CD4-positive, alpha-beta T cell (primary cell): ENCODE measurements at regions not wholly inside any gene's neighbourhood (a gene's known extent, or its start where the extent isn't known, plus 50 kb on each side); places are given as distances from the start of the nearest gene placed in this dataset.

Source experiments
- ATAC-seq: fragments of 200-7000 bp; cut with Tn5 transposase; one replicate; pipeline ENCODE4 v1.10.0; 2022; ENCODE audit warnings: mild to moderate bottlenecking; ENCODE audit not compliant: poor library complexity
- CTCF ChIA-PET: fragments of 350-600 bp; sonication (Branson Sonifier 250); formaldehyde crosslinking; loops from one replicate; lab custom pipeline; 2021; ENCODE audit warnings: antibody characterized with exemption, inconsistent platforms; lab: Charles Lee
- POLR2A ChIA-PET: fragments of 350-600 bp; sonication (Branson Sonifier 250); formaldehyde crosslinking; loops from one replicate; lab custom pipeline; 2021; ENCODE audit warnings: antibody characterized with exemption, inconsistent platforms; lab: Charles Lee
- DNase-seq, 14 experiments: peaks; one replicate each; pipeline ENCODE4 v3.0.0-alpha.2; 2013 to 2020; ENCODE audit warnings: mixed read lengths in 2 of 14
- H3K27ac ChIP-seq, 2 donors: one replicate each; pipeline versions ENCODE4 v1.5.1 to v1.7.0; 2013; ENCODE audit warnings: low read length in 2 of 2, low read depth in 1 of 2, mild to moderate bottlenecking in 1 of 2
- H3K27me3 ChIP-seq, 2 experiments: 1 replicate in 1 of 2; 2 replicates in 1 of 2; pipeline versions ENCODE4 v1.6.1 to v1.7.0; 2013; ENCODE audit warnings: low read length in 2 of 2, control low read depth in 1 of 2, mild to moderate bottlenecking in 1 of 2, moderate library complexity in 1 of 2; ENCODE audit not compliant: insufficient read depth in 2 of 2, control insufficient read depth in 1 of 2
- H3K36me3 ChIP-seq: one replicate; pipeline ENCODE4 v1.6.1; 2013; ENCODE audit warnings: low read length, control low read depth; ENCODE audit not compliant: insufficient read depth
- H3K4me1 ChIP-seq: one replicate; pipeline ENCODE4 v1.6.1; 2013; ENCODE audit warnings: low read length, control low read depth; ENCODE audit not compliant: insufficient read depth
- H3K4me3 ChIP-seq: one replicate; pipeline ENCODE4 v1.5.1; 2013; ENCODE audit warnings: mild to moderate bottlenecking, low read length, moderate library complexity
- H3K9me3 ChIP-seq, 2 experiments: 1 replicate in 1 of 2; 2 replicates in 1 of 2; pipeline versions ENCODE4 v1.6.1 to v1.7.0; 2013; ENCODE audit warnings: low read length in 2 of 2, mild to moderate bottlenecking in 2 of 2, control low read depth in 1 of 2, moderate library complexity in 1 of 2; ENCODE audit not compliant: control insufficient read depth in 1 of 2, insufficient read depth in 1 of 2
- H3K27ac Mint-ChIP-seq: one replicate; pipeline ENCODE4 v1.8.0; 2020; ENCODE audit warnings: mixed read lengths
- H3K27me3 Mint-ChIP-seq: one replicate; pipeline ENCODE4 v1.8.0; 2021; ENCODE audit warnings: mixed read lengths
- H3K36me3 Mint-ChIP-seq: one replicate; pipeline ENCODE4 v1.8.0; 2021; ENCODE audit warnings: low read depth, mixed read lengths
- H3K4me1 Mint-ChIP-seq: one replicate; pipeline ENCODE4 v1.8.0; 2021; ENCODE audit warnings: low read depth, mixed read lengths
- H3K4me3 Mint-ChIP-seq: one replicate; pipeline ENCODE4 v1.8.0; 2020; ENCODE audit warnings: mild to moderate bottlenecking, mixed read lengths
- H3K9me3 Mint-ChIP-seq: one replicate; pipeline ENCODE4 v1.8.0; 2020; ENCODE audit warnings: mixed read lengths
- intact Hi-C, 2 experiments: fragments of 100-400 bp; cut with DNase I in 1 of 2; cut with micrococcal nuclease in 1 of 2; formaldehyde crosslinking; loops; one replicate each; pipeline versions ENCODE4 v1.15.1 to v1.9.0; 2023 to 2025; cut with DNase I, micrococcal nuclease
- TF ChIP-seq, protein P1 (sequence below): fragments of 200-600 bp; IDR thresholded peaks from one replicate; pipeline ENCODE4 v1.8.0; 2022; ENCODE audit warnings: antibody characterized with exemption, mild to moderate bottlenecking

DNA sequence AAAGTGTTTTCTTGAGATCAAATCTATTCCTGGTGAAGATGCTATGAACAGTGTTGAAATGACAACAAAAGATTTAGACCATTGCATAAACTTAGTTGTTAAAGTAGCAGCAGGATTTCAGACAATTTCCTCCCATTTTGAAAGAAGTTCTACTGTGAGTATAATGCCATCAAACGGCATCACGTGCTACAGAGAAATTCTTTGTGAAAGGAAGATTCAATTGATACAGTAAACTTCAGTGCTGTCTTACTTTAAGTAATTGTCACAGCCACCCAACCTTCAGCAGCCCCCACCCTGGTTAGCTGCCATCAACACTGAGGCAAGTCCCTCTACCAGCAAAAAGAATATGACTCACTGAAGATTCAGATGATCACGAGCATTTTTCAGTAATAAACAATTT lies 115.2 kb downstream of the TES start:
- no peaks in the 10 kb centered on the region for H3K4me1 ChIP-seq
- no peaks in the 10 kb centered on the region for H3K36me3 ChIP-seq
- no peaks in the 10 kb centered on the region for H3K9me3 Mint-ChIP-seq
- H3K4me3 ChIP-seq, result no peak overlapping the region
- no peaks in the 10 kb centered on the region for H3K36me3 Mint-ChIP-seq
- peaks cover 5% of the 10 kb centered on the region for H3K27me3 Mint-ChIP-seq
- TF ChIP-seq, protein P1, sequence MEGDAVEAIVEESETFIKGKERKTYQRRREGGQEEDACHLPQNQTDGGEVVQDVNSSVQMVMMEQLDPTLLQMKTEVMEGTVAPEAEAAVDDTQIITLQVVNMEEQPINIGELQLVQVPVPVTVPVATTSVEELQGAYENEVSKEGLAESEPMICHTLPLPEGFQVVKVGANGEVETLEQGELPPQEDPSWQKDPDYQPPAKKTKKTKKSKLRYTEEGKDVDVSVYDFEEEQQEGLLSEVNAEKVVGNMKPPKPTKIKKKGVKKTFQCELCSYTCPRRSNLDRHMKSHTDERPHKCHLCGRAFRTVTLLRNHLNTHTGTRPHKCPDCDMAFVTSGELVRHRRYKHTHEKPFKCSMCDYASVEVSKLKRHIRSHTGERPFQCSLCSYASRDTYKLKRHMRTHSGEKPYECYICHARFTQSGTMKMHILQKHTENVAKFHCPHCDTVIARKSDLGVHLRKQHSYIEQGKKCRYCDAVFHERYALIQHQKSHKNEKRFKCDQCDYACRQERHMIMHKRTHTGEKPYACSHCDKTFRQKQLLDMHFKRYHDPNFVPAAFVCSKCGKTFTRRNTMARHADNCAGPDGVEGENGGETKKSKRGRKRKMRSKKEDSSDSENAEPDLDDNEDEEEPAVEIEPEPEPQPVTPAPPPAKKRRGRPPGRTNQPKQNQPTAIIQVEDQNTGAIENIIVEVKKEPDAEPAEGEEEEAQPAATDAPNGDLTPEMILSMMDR, result no peak
- H3K9me3 ChIP-seq, result no peaks in the 10 kb centered on the region
- H3K4me3 Mint-ChIP-seq, result no peak overlapping the region
- no peak overlapping the region for H3K27ac Mint-ChIP-seq
- DNase-seq, result no peak
- ChIA-PET CTCF (no interaction called here), POLR2A (no interaction called here)
- no peaks in the 10 kb centered on the region for H3K4me1 Mint-ChIP-seq
- H3K27ac ChIP-seq, result no peak overlapping the region
- ATAC-seq, result no peak
- intact Hi-C loops, result no loop called here
- H3K27me3 ChIP-seq, result no peaks in the 10 kb centered on the region

DNA sequence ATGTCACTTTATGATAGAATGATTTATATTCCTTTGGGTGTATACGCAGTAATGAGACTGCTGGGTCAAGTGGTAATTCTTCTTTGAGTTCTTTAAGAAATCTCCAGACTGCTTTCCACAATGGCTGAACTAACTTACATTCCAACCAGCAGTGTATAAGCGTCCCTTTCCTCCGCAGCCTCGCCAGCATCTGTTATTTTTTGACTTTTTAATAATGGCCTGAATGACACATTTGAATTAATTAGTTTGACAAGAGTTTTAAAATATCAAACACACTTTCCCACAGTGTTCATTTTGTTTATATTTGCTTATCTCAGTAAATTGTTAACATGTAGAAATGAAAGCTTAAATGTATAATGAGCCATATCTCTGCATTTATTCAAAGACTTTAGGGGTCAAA lies 116.8 kb downstream of the TES start:
- intact Hi-C loops, result no loop called here
- ChIA-PET POLR2A (no interaction called here), CTCF (no interaction called here)
- Histone ChIP-seq H3K36me3 (no peaks in the 10 kb centered on the region), H3K27ac (no peak overlapping the region), H3K27me3 (no peaks in the 10 kb centered on the region), H3K9me3 (no peaks in the 10 kb centered on the region), H3K4me1 (no peaks in the 10 kb centered on the region), H3K4me3 (no peak overlapping the region)
- Mint-ChIP-seq H3K4me1 (no peaks in the 10 kb centered on the region), H3K27ac (no peak overlapping the region), H3K4me3 (no peak overlapping the region), H3K9me3 (no peaks in the 10 kb centered on the region), H3K27me3 (peaks cover 5% of the 10 kb centered on the region), H3K36me3 (no peaks in the 10 kb centered on the region)
- ATAC-seq (no peak), DNase-seq (no peak)
- TF ChIP-seq, protein P1, result no peak

- H3K27ac Mint-ChIP-seq, result no peak overlapping the region
- Histone ChIP-seq H3K4me3 (no peak overlapping the region), H3K4me1 (no peaks in the 10 kb centered on the region), H3K9me3 (no peaks in the 10 kb centered on the region), H3K27ac (no peak overlapping the region), H3K27me3 (no peaks in the 10 kb centered on the region), H3K36me3 (no peaks in the 10 kb centered on the region)
- TF ChIP-seq, protein P1, result no peak
- H3K36me3 Mint-ChIP-seq, result no peaks in the 10 kb centered on the region
- CTCF ChIA-PET, result no interaction called here
- POLR2A ChIA-PET, result no interaction called here
- H3K27me3 Mint-ChIP-seq, result peaks cover 5% of the 10 kb centered on the region
- no peaks in the 10 kb centered on the region for H3K4me1 Mint-ChIP-seq
- H3K9me3 Mint-ChIP-seq, result no peaks in the 10 kb centered on the region
- no peak overlapping the region for H3K4me3 Mint-ChIP-seq
- DNase-seq, result no peak
- intact Hi-C loops, result no loop called here
- no peak for ATAC-seq
These were observed 117.4 kb downstream of the TES start for GRCh38 chr7:116327752-116328151.
